ENCODE measurements at regions not wholly inside any gene's neighbourhood (a gene's known extent, or its start where the extent isn't known, plus 50 kb on each side); places are given as distances from the start of the nearest gene placed in this dataset.

DNA sequence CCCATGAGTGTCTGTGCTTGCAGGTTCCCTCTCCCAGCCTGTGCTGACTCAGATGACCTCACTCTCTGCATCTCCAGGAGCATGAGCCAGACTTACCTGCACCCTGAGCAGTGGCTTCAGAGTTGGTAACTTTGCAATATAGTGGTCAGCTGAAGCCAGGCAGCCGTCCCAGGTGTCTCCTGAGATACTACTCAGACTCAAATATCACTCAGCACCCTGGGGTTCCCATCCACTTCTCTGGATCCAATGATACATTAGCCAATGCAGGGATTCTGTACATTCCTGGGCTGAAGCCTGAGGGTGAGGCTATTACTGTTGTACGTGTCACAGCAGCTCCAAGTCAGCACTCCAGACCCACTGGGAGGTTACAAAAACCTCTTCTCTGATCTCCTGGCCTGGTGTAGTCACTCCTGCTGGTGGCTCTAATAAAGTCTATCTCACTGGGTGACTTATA, 87.8 kb upstream of the TOP3B start:
- TF ChIP-seq CTCF (IDR thresholded peaks at IDR 0.05) (no peak), POLR2A (IDR thresholded peaks at IDR 0.05) (no peak)

Data from sigmoid colon (tissue), 3 donors.